Panc1 (cell line): ENCODE measurements at regions not wholly inside any gene's neighbourhood (a gene's known extent, or its start where the extent isn't known, plus 50 kb on each side); places are given as distances from the start of the nearest gene placed in this dataset.

Experiments
- CTCF ChIP-seq: fragments of 450-650 bp; IDR thresholded peaks from 2 replicates; pipeline ENCODE4 v1.5.1; 2017; ENCODE audit warnings: mild to moderate bottlenecking
- REST ChIP-seq, 2 experiments: IDR thresholded peaks; 2 replicates each; pipeline ENCODE4 v1.6.1; 2011 to 2012; ENCODE audit warnings: low read depth in 2 of 2, control low read depth in 1 of 2, low read length in 1 of 2, mild to moderate bottlenecking in 1 of 2, moderate library complexity in 1 of 2; ENCODE audit not compliant: insufficient read depth in 1 of 2

- TF ChIP-seq CTCF: no peak
- no peak for TF ChIP-seq REST (IDR thresholded peaks at IDR 0.05; ENCODE audit: insufficient read depth in 1 of 2, low read depth in 2 of 2, low read length in 1 of 2)
Observed at GRCh38 chr10:128365156-128365725, 239.0 kb upstream of the MKI67 start.
